IMR-90 (cell line): ENCODE measurements at regions not wholly inside any gene's neighbourhood (a gene's known extent, or its start where the extent isn't known, plus 50 kb on each side); places are given as distances from the start of the nearest gene placed in this dataset.

Source experiments
- ATAC-seq: fragments of 200-7000 bp; cut with Tn5 transposase; 2 replicates; pipeline ENCODE4 v1.9.1; 2020; ENCODE audit warnings: low read depth, mild to moderate bottlenecking, moderate library complexity
- BruUV-seq: library from RNA; stranded (reverse); fragments of 400-500 nt; replicated peaks from 2 replicates; lab custom pipeline; 2021; lab: Mats Ljungman, UMichigan
- CTCF ChIA-PET: fragments of 300-600 bp; formaldehyde crosslinking; extraction: SDS; loops from one replicate; lab custom pipeline; 2021; ENCODE audit warnings: antibody characterized with exemption; lab: Yijun Ruan, JAX
- POLR2A ChIA-PET: fragments of 300-600 bp; sonication (Branson Sonifier 250); formaldehyde crosslinking; loops from one replicate; lab custom pipeline; 2022; ENCODE audit warnings: antibody characterized with exemption; ENCODE audit not compliant: unreplicated experiment; lab: Charles Lee
- DNase-seq: peaks from one replicate; pipeline ENCODE4 v3.0.0; 2013
- H2AFZ ChIP-seq: replicated peaks from 2 replicates; pipeline ENCODE3; 2013; ENCODE audit warnings: low read length, mild to moderate bottlenecking; ENCODE audit not compliant: poor library complexity
- H2AK5ac ChIP-seq: 2 replicates; pipeline ENCODE4 v1.6.1; 2013; ENCODE audit warnings: low read depth, low read length, inconsistent platforms
- H2AK9ac ChIP-seq: replicated peaks from 2 replicates; pipeline ENCODE3; 2013; ENCODE audit warnings: mild to moderate bottlenecking, low read depth, low read length, moderate library complexity; ENCODE audit not compliant: poor library complexity
- H2BK120ac ChIP-seq: 2 replicates; pipeline ENCODE4 v1.6.1; 2013; ENCODE audit warnings: low read depth, low read length, inconsistent platforms
- H2BK15ac ChIP-seq: 3 replicates; pipeline ENCODE4 v1.6.1; 2013; ENCODE audit warnings: low read depth, low read length, inconsistent platforms
- H2BK20ac ChIP-seq: 2 replicates; pipeline ENCODE4 v1.6.1; 2013; ENCODE audit warnings: low read depth, mild to moderate bottlenecking, inconsistent platforms, low read length, moderate library complexity
- H2BK5ac ChIP-seq: 2 replicates; pipeline ENCODE4 v1.6.1; 2013; ENCODE audit warnings: mild to moderate bottlenecking, low read depth, low read length, inconsistent platforms; ENCODE audit not compliant: poor library complexity, severe bottlenecking
- H3K14ac ChIP-seq: replicated peaks from 2 replicates; pipeline ENCODE4 v1.6.1; 2013; ENCODE audit warnings: low read depth, low read length, inconsistent platforms
- H3K18ac ChIP-seq: 2 replicates; pipeline ENCODE4 v1.6.1; 2013; ENCODE audit warnings: low read depth, low read length, control low read depth
- H3K23ac ChIP-seq: 2 replicates; pipeline ENCODE4 v1.6.1; 2013; ENCODE audit warnings: low read depth, low read length, inconsistent platforms
- H3K27ac ChIP-seq: 2 replicates; pipeline ENCODE4 v1.5.1; 2013; ENCODE audit warnings: mild to moderate bottlenecking, control low read depth, low read length; ENCODE audit not compliant: insufficient read depth
- H3K27me3 ChIP-seq: 2 replicates; pipeline ENCODE4 v1.6.1; 2013; ENCODE audit warnings: low read length; ENCODE audit not compliant: control insufficient read depth, insufficient read depth
- H3K36me3 ChIP-seq: 2 replicates; pipeline ENCODE4 v1.6.1; 2013; ENCODE audit warnings: low read length, mixed read lengths; ENCODE audit not compliant: control insufficient read depth, insufficient read depth
- H3K4ac ChIP-seq: 2 replicates; pipeline ENCODE4 v1.6.1; 2013; ENCODE audit warnings: low read depth, low read length, inconsistent platforms
- H3K4me1 ChIP-seq: 2 replicates; pipeline ENCODE4 v1.6.1; 2013; ENCODE audit warnings: low read length, mixed read lengths; ENCODE audit not compliant: control insufficient read depth, insufficient read depth
- H3K4me2 ChIP-seq: 2 replicates; pipeline ENCODE4 v1.6.1; 2013; ENCODE audit warnings: low read depth, mild to moderate bottlenecking, control low read depth, low read length, moderate library complexity
- H3K4me3 ChIP-seq: 2 replicates; pipeline ENCODE4 v1.5.1; 2013; ENCODE audit warnings: low read depth, mild to moderate bottlenecking, control low read depth, low read length, moderate library complexity; ENCODE audit not compliant: insufficient read depth
- H3K56ac ChIP-seq: 2 replicates; pipeline ENCODE4 v1.6.1; 2013; ENCODE audit warnings: low read length, inconsistent platforms; ENCODE audit not compliant: insufficient read depth; ENCODE audit errors: extremely low read depth
- H3K79me1 ChIP-seq, 2 experiments: 2 replicates each; pipeline ENCODE4 v1.6.1; 2013; ENCODE audit warnings: low read length in 2 of 2, inconsistent platforms in 1 of 2, low read depth in 1 of 2
- H3K9ac ChIP-seq: 2 replicates; pipeline ENCODE4 v1.6.1; 2013; ENCODE audit warnings: low read depth, low read length, control low read depth
- H3K9me1 ChIP-seq: 2 replicates; pipeline ENCODE4 v1.6.1; 2013; ENCODE audit warnings: low read length, inconsistent platforms; ENCODE audit not compliant: insufficient read depth
- H3K9me3 ChIP-seq: 2 replicates; pipeline ENCODE4 v1.6.1; 2013; ENCODE audit warnings: low read length; ENCODE audit not compliant: control insufficient read depth, insufficient read depth
- H4K20me1 ChIP-seq: 2 replicates; pipeline ENCODE4 v1.6.1; 2013; ENCODE audit warnings: low read length, inconsistent platforms; ENCODE audit not compliant: insufficient read depth
- H4K5ac ChIP-seq: 2 replicates; pipeline ENCODE4 v1.6.1; 2013; ENCODE audit warnings: mild to moderate bottlenecking, low read depth, low read length, control low read depth
- H4K8ac ChIP-seq, 2 experiments: 2 replicates each; pipeline ENCODE4 v1.6.1; 2013; ENCODE audit warnings: low read depth in 2 of 2, low read length in 2 of 2, control low read depth in 1 of 2, inconsistent platforms in 1 of 2
- H4K91ac ChIP-seq: 2 replicates; pipeline ENCODE4 v1.6.1; 2013; ENCODE audit warnings: low read depth, low read length, inconsistent platforms; ENCODE audit not compliant: insufficient read depth
- BHLHE40 ChIP-seq: fragments of 150-350 bp; IDR thresholded peaks from 2 replicates; pipeline ENCODE4 v1.6.1; 2016; ENCODE audit warnings: mild to moderate bottlenecking, low read depth, low read length
- CEBPB ChIP-seq: IDR thresholded peaks from 2 replicates; pipeline ENCODE4 v1.6.1; 2012; ENCODE audit warnings: low read depth, low read length, improper control_type of control experiment
- CHD1 ChIP-seq: IDR thresholded peaks from 2 replicates; pipeline ENCODE4 v1.6.1; 2012; ENCODE audit warnings: low read depth, low read length, improper control_type of control experiment
- ELK1 ChIP-seq: fragments of 150-350 bp; IDR thresholded peaks from 2 replicates; pipeline ENCODE4 v1.6.1; 2016; ENCODE audit warnings: low read depth, mild to moderate bottlenecking, low read length, moderate library complexity, borderline replicate concordance
- FOS ChIP-seq: fragments of 150-350 bp; IDR thresholded peaks from 2 replicates; pipeline ENCODE4 v1.6.1; 2016; ENCODE audit warnings: low read depth, low read length
- MAFK ChIP-seq: IDR thresholded peaks from 2 replicates; pipeline ENCODE4 v1.6.1; 2012; ENCODE audit warnings: low read depth, low read length, improper control_type of control experiment
- MAZ ChIP-seq: IDR thresholded peaks from 2 replicates; pipeline ENCODE4 v1.6.1; 2012; ENCODE audit warnings: low read depth, mild to moderate bottlenecking, low read length, improper control_type of control experiment, moderate library complexity, borderline replicate concordance
- MXI1 ChIP-seq: IDR thresholded peaks from 2 replicates; pipeline ENCODE4 v1.6.1; 2012; ENCODE audit warnings: low read depth, mild to moderate bottlenecking, low read length, moderate library complexity, borderline replicate concordance
- NFE2L2 ChIP-seq: fragments of 150-350 bp; IDR thresholded peaks from 2 replicates; pipeline ENCODE4 v1.6.1; 2016; ENCODE audit warnings: low read depth, mild to moderate bottlenecking, low read length
- RCOR1 ChIP-seq: IDR thresholded peaks from 2 replicates; pipeline ENCODE4 v1.6.1; 2012; ENCODE audit warnings: mild to moderate bottlenecking, low read length, improper control_type of control experiment; ENCODE audit not compliant: insufficient replicate concordance
- RFX5 ChIP-seq: IDR thresholded peaks from 2 replicates; pipeline ENCODE4 v1.8.0; 2012; ENCODE audit warnings: low read depth, mild to moderate bottlenecking, low read length, moderate library complexity
- SMC3 ChIP-seq: fragments of 150-350 bp; IDR thresholded peaks from 2 replicates; pipeline ENCODE4 v1.6.1; 2016; ENCODE audit warnings: low read depth, mild to moderate bottlenecking, antibody characterized with exemption, low read length, moderate library complexity
- USF2 ChIP-seq: fragments of 150-350 bp; IDR thresholded peaks from 2 replicates; pipeline ENCODE4 v1.6.1; 2017; ENCODE audit warnings: mild to moderate bottlenecking, antibody characterized with exemption, low read length, low read depth
- WGBS, 2 experiments: methylation state at CpG; one replicate each; pipeline versions ENCODE4 v1.1.5 to v1.1.7; 2013; ENCODE audit warnings: missing lambda C conversion rate in 2 of 2; ENCODE audit not compliant: insufficient read length in 1 of 2; ENCODE audit errors: extremely low coverage in 2 of 2; 5-methylcytosine and 5-hydroxymethylcytosine counted together
- dilution Hi-C: fragments of 300-500 bp; cut with HindIII; formaldehyde crosslinking; loops from one replicate; pipeline ENCODE4 v1.14.3; 2018; ENCODE audit warnings: low sequenced_read_pairs; ENCODE audit not compliant: unreplicated experiment
- in situ Hi-C: fragments of 300-500 bp; cut with MboI; formaldehyde crosslinking; loops from 3 replicates; pipeline ENCODE4 v1.14.3; 2019; ENCODE audit warnings: low sequenced_read_pairs, inconsistent platforms, mixed read lengths
- intact Hi-C: fragments of 100-400 bp; cut with micrococcal nuclease; formaldehyde crosslinking; loops from 2 replicates; pipeline ENCODE4 v1.10.0; 2022

GRCh38 chr10:128360783-128361182 lies 234.6 kb upstream of the MKI67 start:
- Histone ChIP-seq H3K79me1 (no peaks in the 10 kb centered on the region), H2BK120ac (no peak overlapping the region), H3K27me3 (no peaks in the 10 kb centered on the region), H2BK5ac (no peak overlapping the region), H3K9ac (no peak overlapping the region), H3K9me3 (peaks cover 41% of the 10 kb centered on the region), H3K23ac (no peak overlapping the region), H2AK5ac (no peak overlapping the region), H3K9me1 (no peaks in the 10 kb centered on the region), H3K4me1 (no peaks in the 10 kb centered on the region), H3K4ac (no peak overlapping the region), H4K5ac (no peak overlapping the region), H2AK9ac (no peak overlapping the region), H3K36me3 (no peaks in the 10 kb centered on the region), H4K91ac (no peak overlapping the region), H2AFZ (no peak overlapping the region), H2BK15ac (no peak overlapping the region), H3K27ac (no peak overlapping the region), H3K4me2 (no peak overlapping the region), H3K56ac (no peak overlapping the region), H3K14ac (no peak overlapping the region), H3K18ac (no peak overlapping the region), H4K20me1 (no peaks in the 10 kb centered on the region), H4K8ac (no peak overlapping the region), H3K4me3 (no peak overlapping the region), H2BK20ac (no peak overlapping the region)
- no peak for TF ChIP-seq FOS
- TF ChIP-seq NFE2L2, result no peak
- TF ChIP-seq SMC3, result no peak
- no peak for TF ChIP-seq CEBPB
- no peak for TF ChIP-seq ELK1
- no peak for TF ChIP-seq CHD1
- TF ChIP-seq RFX5, result no peak
- TF ChIP-seq MXI1, result no peak
- no peak for TF ChIP-seq BHLHE40
- no peak for TF ChIP-seq MAFK
- no peak for TF ChIP-seq MAZ
- no peak for TF ChIP-seq RCOR1
- no peak for TF ChIP-seq USF2
- intact Hi-C loops, result no loop called here
- dilution Hi-C loops, result no loop called here
- in situ Hi-C loops, result no loop called here
- ATAC-seq (no peak), DNase-seq (no peak)
- WGBS, 2 experiments, result no CpG with 5 or more reads among the region's 3 CpGs
- no TSS peak for BruUV-seq
- ChIA-PET CTCF (no interaction called here), POLR2A (no interaction called here)
